Middle frontal gyrus (tissue), 1 donor: ENCODE measurements at regions not wholly inside any gene's neighbourhood (a gene's known extent, or its start where the extent isn't known, plus 50 kb on each side); places are given as distances from the start of the nearest gene placed in this dataset.
"Not testable (repeated sequence)": the region's sequence is repeated elsewhere in the genome, so short reads cannot be mapped to it uniquely, and the experiment has no call there.

Experiments used
- DNase-seq: peaks from one replicate; pipeline ENCODE4 v3.0.0-alpha.2; 2015; ENCODE audit warnings: low spot score; ENCODE audit errors: extremely low spot score

DNA sequence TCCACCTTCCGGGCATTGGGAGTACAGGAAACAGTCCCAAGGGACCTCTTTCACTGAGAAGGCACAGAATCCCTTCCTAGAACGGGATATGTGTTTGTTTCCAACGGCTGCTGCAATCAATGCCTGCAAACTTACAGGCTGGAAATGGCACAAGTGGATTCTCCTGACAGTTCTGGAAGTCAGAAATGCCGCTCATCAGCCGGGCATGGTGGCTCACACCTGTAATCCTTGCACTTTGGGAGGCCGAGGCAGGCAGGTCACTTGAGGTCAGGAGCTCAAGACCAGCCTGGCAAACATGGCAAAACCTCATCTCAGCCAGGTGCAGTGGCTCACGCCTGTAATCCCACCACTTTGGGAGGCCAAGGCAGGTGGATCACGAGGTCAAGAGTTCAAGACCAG lies 97.0 kb upstream of the FGF3 start:
- DNase-seq: not testable (repeated sequence)

DNA sequence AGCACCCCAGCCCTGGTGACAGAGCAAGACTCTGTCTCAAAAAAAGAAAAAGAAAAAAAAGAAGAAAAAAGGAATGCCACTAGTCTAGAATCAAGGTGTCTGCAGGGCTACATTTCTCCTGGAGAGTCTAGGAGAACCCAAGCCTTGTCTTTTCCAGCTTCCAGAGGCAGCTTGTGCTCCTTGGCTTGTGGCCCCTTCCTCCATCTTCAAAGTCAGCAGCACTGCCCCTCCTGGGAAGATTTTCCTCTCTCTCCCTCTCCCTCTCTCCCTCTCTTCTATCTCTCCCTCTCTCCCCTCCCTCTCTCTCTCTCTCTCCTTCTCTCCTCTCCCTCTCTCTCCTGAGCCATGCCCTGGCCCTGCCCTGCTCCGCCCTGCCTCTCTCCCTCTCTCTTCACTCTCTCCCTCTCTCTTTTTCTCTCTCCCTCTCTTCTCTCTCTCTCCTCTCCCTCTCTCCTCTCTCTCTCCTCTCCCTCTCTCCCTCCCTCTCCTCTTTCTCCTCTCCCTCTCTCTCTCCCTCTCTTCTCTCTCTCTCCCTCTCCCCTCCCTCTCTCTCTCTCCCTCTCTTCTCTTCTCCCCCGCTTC lies 97.7 kb upstream of the FGF3 start:
- DNase-seq: no peak

GRCh38 chr11:69917529-69917928 lies 98.3 kb upstream of the FGF3 start:
- no peak for DNase-seq

GRCh38 chr11:69918231-69918937 lies 99.2 kb upstream of the FGF3 start:
- DNase-seq: no peak

GRCh38 chr11:69918938-69919650 lies 99.9 kb upstream of the FGF3 start:
- peak; percentile 3 for DNase-seq

DNA sequence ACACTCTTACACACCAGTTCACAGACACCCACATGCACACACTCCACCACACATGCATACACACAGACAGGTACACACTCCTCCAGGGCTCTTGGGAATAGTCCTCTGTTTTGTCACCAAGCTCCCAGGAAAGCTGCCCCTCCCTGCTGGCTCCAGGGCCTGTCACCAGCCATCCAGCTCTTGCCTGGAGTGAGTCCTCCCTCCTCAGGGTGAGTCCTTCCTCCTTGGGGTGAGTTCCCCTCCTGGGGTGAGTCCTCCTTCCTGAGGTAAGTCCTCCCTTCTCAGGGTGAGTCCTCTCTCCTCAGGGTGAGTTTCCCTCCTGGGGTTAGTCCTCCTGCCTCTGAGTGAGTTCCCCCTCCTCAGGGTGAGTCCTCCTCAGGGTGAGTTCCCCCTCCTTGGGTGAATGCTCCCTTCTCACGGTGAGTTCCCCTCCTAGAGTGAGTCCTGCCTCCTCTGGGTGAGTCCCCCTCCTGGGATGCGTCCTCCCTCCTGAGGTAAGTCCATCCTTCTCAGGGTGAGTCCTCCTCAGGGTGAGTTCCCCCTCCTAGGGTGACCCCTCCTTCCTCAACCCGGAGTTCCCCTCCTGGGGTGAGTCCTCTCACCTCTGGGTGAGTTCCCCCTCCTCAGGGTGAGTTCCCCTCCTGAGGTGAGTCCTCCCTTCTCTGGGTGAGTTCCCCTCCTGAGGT lies 100.6 kb upstream of the FGF3 start:
- DNase-seq: no peak

GRCh38 chr11:69920345-69921127 lies 101.3 kb upstream of the FGF3 start:
- DNase-seq: no peak

DNA sequence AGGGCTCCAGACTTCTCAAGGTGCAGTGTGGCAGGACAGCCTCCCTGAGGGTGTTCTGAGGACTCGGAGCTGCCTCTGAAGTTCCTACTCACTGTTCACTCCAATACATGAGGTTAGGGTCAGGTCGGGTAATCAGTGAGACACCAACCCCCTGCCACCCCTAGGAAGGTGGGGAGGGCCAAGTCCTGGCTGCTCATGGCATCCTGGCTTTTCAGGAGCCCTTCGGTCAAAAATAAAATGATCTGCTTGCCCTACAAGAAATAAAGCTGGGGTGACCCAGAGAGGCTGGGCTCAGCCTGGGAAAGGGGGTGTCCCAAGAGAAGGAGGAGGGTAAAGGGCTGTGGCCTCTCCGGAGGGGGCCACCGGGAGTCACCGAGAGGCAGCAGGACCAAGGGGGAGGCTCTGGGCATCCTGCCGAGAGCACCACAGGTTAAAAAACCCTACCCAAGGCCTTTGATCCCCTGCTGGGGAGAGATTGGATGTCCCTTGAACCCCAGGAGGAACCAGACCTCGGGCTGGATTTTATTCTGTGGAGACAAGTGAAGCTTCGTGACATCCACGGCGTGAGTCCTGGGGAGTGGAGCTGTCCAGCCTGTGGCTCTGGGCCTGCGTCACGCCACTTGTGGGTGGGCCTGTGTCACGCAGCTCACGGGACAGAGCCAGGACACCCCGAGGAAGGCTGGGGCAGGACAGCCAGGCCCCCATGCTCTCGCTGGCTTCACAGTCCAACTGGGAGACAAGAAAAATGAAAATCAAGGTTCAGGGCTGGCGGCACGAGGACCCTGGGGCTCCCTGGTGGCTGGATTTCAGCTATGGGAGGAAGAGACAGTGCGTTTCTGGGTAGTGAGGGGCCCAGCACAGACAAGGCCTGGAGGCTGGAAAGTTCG lies 102.2 kb upstream of the FGF3 start:
- DNase-seq: no peak

- DNase-seq: no peak
Measured at GRCh38 chr11:69922015-69922595, 102.9 kb upstream of the FGF3 start.

DNA sequence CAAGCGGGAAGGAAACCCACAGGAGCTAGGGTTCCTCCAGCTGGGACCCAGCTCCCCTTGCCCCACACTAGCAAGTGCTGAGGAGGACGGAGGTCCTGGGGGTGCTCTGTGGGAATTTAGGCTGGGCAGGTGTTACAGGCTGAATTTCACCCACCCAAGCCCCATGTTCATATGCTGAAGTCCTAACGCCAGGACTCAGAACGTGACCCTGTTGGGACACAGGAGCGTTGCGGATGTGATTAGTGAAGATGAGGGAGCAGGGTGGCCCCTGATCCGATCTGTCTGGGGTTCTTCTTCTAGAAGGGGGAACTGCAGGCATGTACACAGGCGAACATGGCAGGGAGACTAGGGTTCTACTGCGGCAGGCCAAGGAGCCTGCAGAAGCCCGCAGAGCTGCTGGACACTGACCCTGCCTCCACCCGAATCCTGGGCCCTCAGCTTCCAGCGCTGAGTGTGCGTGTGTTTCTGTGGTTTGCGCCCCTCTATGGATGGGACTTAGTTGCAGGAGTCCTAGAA lies 103.4 kb upstream of the FGF3 start:
- DNase-seq: no peak

- no peak for DNase-seq
Measured at GRCh38 chr11:69923196-69923595, 104.0 kb upstream of the FGF3 start.

DNA sequence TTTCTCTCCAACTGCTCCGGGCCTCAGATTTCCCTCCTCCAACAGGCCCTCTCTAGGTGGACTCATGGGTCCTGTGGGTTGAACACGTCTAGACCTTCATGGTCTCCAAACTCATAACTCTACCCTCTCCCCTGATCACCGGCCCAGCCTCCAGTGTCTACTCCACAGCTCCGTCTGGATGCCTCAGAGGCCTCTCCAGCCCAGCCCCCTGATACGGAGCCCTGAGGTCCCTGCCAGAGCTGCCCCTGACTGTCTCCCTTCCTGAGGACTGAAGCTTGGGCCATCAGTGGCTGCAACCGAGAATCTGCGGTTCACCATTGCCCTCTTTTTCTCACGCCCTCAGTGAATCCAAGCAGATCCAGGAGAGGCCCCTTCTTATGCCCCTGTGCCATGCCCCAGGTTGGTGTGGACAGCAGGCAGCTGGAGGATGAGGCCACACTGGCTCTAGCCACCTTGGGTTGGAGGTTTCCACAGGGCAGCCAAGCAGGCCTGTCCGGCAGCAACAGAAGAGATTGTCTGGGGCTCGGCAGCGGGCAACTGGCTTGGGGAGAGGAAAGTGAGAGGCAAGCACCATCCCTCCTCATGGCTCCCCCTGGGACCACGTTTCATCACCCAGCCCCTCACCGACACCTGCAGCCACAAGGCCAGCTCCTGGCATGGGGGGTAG lies 104.6 kb upstream of the FGF3 start:
- DNase-seq: no peak

- DNase-seq: no peak
Measured at GRCh38 chr11:69924308-69925161, 105.3 kb upstream of the FGF3 start.

- no peak for DNase-seq
Measured at GRCh38 chr11:69925366-69926196, 106.4 kb upstream of the FGF3 start.

DNA sequence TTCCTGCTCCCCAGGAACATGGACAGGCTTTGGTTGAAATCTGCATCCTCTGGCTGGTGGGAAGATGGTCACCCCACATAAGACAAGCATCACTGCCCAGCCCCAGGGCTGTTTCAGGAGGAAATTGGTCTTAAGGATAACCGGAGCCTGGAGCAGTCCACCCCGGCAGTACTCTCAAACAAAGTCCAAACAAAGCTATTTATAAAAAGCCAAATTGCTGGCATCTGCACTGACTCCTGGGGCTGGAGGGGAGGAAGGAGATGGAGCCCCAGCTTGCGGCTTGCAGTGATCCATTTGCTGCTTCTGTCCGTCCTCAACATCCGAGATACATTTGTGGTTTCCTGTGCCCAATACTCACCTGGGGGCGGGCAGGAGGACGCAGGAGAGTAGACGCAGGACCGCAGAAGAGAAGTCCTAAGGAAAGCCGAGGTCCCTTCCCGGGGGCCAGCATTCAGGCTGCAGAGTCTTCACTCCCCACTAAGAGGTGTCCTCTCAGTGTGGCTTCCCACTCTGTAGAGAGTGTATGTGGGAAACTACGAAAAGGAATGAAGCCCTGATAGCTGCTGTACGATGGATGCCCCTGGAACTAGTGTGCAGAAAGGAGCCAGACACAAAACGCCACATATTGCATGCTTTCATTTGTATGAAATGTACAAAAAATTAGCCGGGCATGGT lies 107.3 kb upstream of the FGF3 start:
- no peak for DNase-seq

DNA sequence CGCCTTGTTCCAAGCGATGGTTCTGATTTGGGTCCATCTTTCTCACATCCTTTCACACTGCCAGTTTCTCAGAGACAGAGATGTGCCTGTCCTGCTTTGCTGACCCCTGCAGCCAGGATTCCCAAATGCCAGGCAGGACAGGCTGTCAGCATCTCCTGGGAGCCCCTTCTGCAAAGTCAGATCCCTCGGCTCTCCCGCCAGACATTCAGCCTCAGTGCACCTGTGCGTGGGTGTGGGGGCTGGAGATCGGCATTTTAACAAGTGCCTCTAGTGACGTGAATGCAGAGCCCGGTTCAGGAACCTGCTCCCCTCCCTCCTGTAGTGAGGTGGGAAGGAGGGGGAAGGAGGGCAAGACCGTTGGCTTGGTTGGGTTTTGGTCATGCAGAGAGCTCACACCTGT lies 108.9 kb upstream of the FGF3 start:
- no peak for DNase-seq

DNA sequence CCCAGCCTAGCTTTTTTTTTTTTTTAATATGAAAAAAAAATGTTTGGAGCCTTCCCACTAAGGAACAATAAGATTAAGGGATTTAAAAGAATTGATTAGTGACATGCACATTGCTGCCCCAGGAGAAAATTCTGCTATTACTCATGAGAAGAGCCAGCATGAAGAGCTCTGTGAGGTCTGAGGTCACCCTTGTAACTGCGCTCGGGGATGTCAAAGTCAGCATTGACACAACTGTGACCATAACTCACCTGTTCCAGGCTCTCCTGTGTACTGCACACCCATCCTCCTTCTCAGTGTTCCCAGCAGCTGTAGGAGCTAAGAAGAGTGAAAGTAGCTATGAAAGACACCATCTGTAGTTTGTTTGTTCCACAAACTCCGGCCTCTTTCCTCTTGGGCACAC lies 109.8 kb upstream of the FGF3 start:
- no peak for DNase-seq
